ENCODE measurements at regions not wholly inside any gene's neighbourhood (a gene's known extent, or its start where the extent isn't known, plus 50 kb on each side); places are given as distances from the start of the nearest gene placed in this dataset.

DNA sequence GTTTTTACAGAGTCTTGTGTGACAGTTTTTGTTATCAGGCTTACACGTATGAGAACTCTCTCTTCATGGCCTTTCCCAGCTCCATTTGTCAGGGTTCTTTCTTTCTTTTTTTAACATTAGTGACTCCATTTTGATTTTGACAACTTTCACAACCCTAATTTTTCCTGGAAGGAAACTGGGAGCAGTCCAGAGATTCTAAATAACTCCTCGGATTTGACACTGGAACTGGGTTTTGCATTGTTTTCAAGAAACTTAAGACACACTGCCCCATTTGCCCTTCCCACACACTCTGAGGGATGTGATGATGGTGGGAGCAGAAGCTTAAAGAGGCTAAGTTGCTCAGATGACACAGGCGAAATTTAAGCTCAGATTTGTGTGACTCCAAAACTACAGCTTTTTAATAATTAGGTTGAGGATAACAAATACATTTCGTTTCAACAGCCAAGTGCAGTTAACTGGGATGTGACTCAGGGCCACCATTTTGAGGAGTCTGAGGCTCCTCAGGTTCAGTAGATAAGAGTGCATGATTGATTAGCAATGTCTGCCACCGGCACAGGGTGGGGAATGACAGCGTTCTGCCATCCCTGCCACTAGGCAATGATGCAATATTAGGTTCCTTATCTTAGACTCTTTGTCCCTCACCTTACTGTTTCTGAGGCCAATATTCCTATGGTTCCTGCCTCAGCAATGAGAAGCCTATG, 95.1 kb upstream of the ATP1A1 start:
- DNase-seq (ENCODE audit: low read depth), result no peak
- TF ChIP-seq, protein P1, sequence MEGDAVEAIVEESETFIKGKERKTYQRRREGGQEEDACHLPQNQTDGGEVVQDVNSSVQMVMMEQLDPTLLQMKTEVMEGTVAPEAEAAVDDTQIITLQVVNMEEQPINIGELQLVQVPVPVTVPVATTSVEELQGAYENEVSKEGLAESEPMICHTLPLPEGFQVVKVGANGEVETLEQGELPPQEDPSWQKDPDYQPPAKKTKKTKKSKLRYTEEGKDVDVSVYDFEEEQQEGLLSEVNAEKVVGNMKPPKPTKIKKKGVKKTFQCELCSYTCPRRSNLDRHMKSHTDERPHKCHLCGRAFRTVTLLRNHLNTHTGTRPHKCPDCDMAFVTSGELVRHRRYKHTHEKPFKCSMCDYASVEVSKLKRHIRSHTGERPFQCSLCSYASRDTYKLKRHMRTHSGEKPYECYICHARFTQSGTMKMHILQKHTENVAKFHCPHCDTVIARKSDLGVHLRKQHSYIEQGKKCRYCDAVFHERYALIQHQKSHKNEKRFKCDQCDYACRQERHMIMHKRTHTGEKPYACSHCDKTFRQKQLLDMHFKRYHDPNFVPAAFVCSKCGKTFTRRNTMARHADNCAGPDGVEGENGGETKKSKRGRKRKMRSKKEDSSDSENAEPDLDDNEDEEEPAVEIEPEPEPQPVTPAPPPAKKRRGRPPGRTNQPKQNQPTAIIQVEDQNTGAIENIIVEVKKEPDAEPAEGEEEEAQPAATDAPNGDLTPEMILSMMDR (IDR thresholded peaks at IDR 0.05; ENCODE audit: control insufficient read depth, insufficient read depth, low read depth, low read length, missing control alignments), result no peak
- no peak overlapping the region for H3K4me3 ChIP-seq (ENCODE audit: control insufficient read depth, low read depth, low read length)

DNA sequence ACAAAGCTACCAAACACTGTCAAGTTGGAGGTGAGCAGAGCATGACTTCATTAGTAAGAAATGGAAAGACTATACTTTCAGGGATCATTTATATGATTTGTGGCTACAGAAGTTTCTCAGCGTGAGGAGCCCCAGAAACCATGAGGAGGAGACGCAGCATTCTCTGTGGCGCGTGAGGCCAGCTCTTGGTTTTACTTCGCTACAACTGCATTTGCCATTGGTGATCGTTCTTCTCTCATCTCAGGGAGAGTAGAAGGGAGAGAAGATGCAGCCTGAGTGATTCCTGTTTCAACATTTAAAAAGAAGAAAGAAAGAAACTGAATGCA, 94.5 kb upstream of the ATP1A1 start:
- TF ChIP-seq, protein P1 (IDR thresholded peaks at IDR 0.05; ENCODE audit: control insufficient read depth, insufficient read depth, low read depth, low read length, missing control alignments), result no peak
- DNase-seq (ENCODE audit: low read depth), result no peak
- no peak overlapping the region for H3K4me3 ChIP-seq (ENCODE audit: control insufficient read depth, low read depth, low read length)

DNA sequence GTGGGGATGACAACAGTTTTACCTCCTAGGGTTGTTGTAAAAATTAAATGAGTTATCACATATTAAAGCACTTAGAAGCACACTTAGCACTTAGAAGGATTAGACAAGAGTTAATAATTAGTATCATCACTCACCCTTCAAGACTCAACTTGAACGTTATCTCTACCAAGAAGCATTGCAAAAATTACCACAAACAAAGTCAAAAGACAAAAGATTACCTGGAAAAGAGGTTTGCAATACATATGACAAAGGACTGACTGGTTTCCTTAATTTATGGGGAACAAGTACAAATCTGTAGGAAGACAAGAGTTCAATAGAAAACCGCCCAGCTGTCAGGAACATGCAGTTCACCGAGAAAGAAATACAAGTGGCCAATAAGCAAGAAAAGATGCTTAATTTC, 93.3 kb upstream of the ATP1A1 start:
- TF ChIP-seq, protein P1 (IDR thresholded peaks at IDR 0.05; ENCODE audit: control insufficient read depth, insufficient read depth, low read depth, low read length, missing control alignments), result no peak
- H3K4me3 ChIP-seq (ENCODE audit: control insufficient read depth, low read depth, low read length), result no peak overlapping the region
- no peak for DNase-seq (ENCODE audit: low read depth)

DNA sequence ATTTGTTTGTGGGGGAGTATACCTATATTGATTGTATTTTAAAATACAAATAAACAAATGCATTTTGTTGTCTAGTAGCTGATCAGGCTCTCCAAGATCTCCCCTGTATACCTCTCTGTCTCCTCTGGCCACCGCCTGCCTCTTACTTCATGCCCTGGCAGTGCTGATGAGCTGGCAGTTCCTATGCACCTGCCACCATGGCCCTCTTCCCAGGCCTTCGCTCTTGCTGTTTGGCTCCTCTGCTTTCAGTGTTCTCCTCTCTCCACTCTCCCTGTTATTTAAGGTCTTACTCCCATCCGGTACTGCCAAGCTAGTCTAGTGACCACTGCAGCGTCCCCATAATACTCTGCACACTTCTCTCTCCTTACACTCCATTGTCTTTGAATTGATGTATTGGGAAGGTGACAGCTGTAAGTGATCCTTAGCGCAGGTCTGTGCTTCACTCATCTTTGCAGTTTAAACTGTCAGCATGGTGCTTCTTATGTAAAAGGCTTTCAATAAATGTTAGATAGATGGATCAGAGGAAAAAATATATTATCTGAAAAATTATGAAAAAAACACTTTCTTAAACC, 88.1 kb upstream of the ATP1A1 start:
- TF ChIP-seq, protein P1 (IDR thresholded peaks at IDR 0.05; ENCODE audit: control insufficient read depth, insufficient read depth, low read depth, low read length, missing control alignments), result no peak
- H3K4me3 ChIP-seq (ENCODE audit: control insufficient read depth, low read depth, low read length), result no peak overlapping the region
- no peak for DNase-seq (ENCODE audit: low read depth)

DNA sequence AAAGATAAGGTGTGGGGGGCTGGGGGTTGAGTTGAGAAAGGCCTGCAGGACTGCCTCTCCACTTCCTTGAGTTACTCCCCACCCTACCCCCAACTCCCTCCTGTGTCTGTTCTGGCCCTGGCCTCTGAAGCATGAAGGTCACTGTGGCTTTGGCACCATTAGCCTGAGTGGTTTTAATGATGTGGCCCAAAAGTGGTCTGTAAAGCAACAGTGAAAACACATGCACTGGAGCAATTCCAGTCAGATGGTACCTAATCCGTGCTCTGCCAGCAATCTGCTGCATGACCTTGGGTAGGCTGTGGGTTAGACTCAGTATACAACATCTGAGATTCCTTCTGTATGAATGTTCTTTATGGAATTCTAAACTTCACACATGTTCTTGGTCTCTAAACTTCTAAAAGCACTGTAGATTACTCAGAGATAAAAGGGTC, 86.5 kb upstream of the ATP1A1 start:
- peak; percentile 34 for DNase-seq (ENCODE audit: low read depth)
- TF ChIP-seq, protein P1 (IDR thresholded peaks at IDR 0.05; ENCODE audit: control insufficient read depth, insufficient read depth, low read depth, low read length, missing control alignments), result no peak
- no peak overlapping the region for H3K4me3 ChIP-seq (ENCODE audit: control insufficient read depth, low read depth, low read length)

DNA sequence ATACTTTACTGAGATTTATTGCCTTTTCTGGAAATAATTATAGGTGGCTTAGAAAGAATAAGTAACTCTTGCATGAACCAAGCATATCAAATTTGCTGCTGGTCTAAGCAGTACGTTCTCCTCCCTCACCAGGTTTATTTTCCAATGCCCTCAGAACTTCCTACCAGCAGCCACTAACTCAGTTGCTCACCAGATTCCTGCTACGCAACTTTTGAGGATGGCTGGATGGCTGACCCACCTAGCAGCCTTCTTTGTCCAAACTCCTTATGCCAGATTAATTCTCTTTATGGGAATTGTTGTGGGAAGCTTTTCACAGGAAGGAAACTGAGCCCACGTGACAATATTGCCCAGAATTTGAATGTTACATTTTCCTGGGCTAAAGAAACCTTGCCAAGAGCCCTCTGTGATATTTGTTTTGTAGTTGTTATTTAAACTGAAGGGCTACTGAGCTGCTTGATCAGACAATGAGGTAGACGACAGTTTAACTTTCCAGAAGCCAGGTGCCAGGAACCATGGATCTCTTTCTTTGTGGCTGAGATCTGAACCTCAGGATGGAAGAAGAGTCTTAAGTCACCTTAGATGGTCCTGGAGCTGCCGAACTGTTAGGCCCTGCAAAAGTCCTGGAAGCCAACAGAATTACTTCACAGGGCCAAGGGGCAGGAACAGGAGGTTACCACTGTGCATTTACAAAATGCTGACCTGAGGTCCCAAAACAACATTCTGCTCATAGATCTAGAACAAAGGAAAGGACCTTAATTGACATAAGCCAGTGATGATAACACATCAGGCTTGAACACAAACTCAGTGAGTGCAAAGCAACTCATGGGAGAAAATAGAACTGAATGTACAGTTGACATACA, 85.5 kb upstream of the ATP1A1 start:
- no peak for DNase-seq (ENCODE audit: low read depth)
- H3K4me3 ChIP-seq (ENCODE audit: control insufficient read depth, low read depth, low read length), result no peak overlapping the region
- TF ChIP-seq, protein P1 (IDR thresholded peaks at IDR 0.05; ENCODE audit: control insufficient read depth, insufficient read depth, low read depth, low read length, missing control alignments), result no peak
